HG02588 (cell line): ENCODE measurements at regions not wholly inside any gene's neighbourhood (a gene's known extent, or its start where the extent isn't known, plus 50 kb on each side); places are given as distances from the start of the nearest gene placed in this dataset.

ENCODE experiments used
- ATAC-seq: cut with Tn5 transposase; IDR thresholded peaks from one replicate; pipeline ENCODE4 v1.9.1; 2021; ENCODE audit warnings: mild to moderate bottlenecking, moderate library complexity; ENCODE audit not compliant: unreplicated experiment

- ATAC-seq = no peak
Observed at GRCh38 chr5:63894690-63895089, 67.6 kb downstream of the HTR1A start.

- no peak for ATAC-seq
Observed at GRCh38 chr5:63878788-63879187, 83.5 kb downstream of the HTR1A start.

GRCh38 chr5:63877961-63878360 is 84.3 kb downstream of the HTR1A start:
- no peak for ATAC-seq

GRCh38 chr5:63860379-63860778 is 101.9 kb downstream of the HTR1A start:
- no peak for ATAC-seq

GRCh38 chr5:63854076-63854475 is 108.2 kb downstream of the HTR1A start:
- ATAC-seq = no peak

- no peak for ATAC-seq
Observed at GRCh38 chr5:63843190-63843589, 119.1 kb downstream of the HTR1A start.

GRCh38 chr5:63837437-63837836 is 124.8 kb downstream of the HTR1A start:
- ATAC-seq = no peak

- no peak for ATAC-seq
Observed at GRCh38 chr5:63831381-63831780, 130.9 kb downstream of the HTR1A start.

- no peak for ATAC-seq
Observed at GRCh38 chr5:63825984-63826383, 136.3 kb downstream of the HTR1A start.

- ATAC-seq = no peak
Observed at GRCh38 chr5:63823583-63823982, 138.7 kb downstream of the HTR1A start.

- ATAC-seq = no peak
Observed at GRCh38 chr5:63822614-63823013, 139.6 kb downstream of the HTR1A start.

GRCh38 chr5:63820577-63820976 is 141.7 kb downstream of the HTR1A start:
- no peak for ATAC-seq

GRCh38 chr5:63812693-63813092 is 149.6 kb downstream of the HTR1A start:
- no peak for ATAC-seq

- no peak for ATAC-seq
Observed at GRCh38 chr5:63811961-63812360, 150.3 kb downstream of the HTR1A start.

GRCh38 chr5:63811286-63811685 is 151.0 kb downstream of the HTR1A start:
- no peak for ATAC-seq

- ATAC-seq = no peak
Observed at GRCh38 chr5:63805151-63805550, 157.1 kb downstream of the HTR1A start.

- ATAC-seq = no peak
Observed at GRCh38 chr5:63803165-63803564, 159.1 kb downstream of the HTR1A start.

GRCh38 chr5:63794979-63795378 is 167.3 kb downstream of the HTR1A start:
- no peak for ATAC-seq

GRCh38 chr5:63794296-63794695 is 167.9 kb downstream of the HTR1A start:
- no peak for ATAC-seq

GRCh38 chr5:63774939-63775338 is 187.3 kb downstream of the HTR1A start:
- ATAC-seq = no peak

- no peak for ATAC-seq
Observed at GRCh38 chr5:63768221-63768620, 194.0 kb downstream of the HTR1A start.

- no peak for ATAC-seq
Observed at GRCh38 chr5:63760965-63761364, 201.3 kb downstream of the HTR1A start.

GRCh38 chr5:63743096-63743798 is 219.0 kb downstream of the HTR1A start:
- peak; percentile 60 for ATAC-seq
